ENCODE measurements at regions not wholly inside any gene's neighbourhood (a gene's known extent, or its start where the extent isn't known, plus 50 kb on each side); places are given as distances from the start of the nearest gene placed in this dataset.

- Histone ChIP-seq H4K5ac (ENCODE audit: low read depth, low read length) (no peak overlapping the region), H3K9ac (ENCODE audit: low read depth, low read length) (no peak overlapping the region), H3K4me3 (ENCODE audit: insufficient read depth, low read depth, low read length) (no peak overlapping the region), H2BK5ac (ENCODE audit: low read depth, low read length, poor library complexity, severe bottlenecking) (no peak overlapping the region), H2BK120ac (ENCODE audit: low read depth, low read length) (no peak overlapping the region), H3K79me1 (ENCODE audit: low read depth in 1 of 2, low read length in 2 of 2) (no peaks in the 10 kb centered on the region), H2BK20ac (ENCODE audit: low read depth, low read length) (no peak overlapping the region), H2AK9ac (replicated peaks; ENCODE audit: low read depth, low read length, poor library complexity) (no peak overlapping the region), H2AK5ac (ENCODE audit: low read depth, low read length) (no peak overlapping the region), H3K56ac (ENCODE audit: extremely low read depth, insufficient read depth, low read length) (no peak overlapping the region), H3K9me1 (ENCODE audit: insufficient read depth, low read length) (0 out of 2 replicates have a peak, but pooled peaks cover 2% of the 10 kb centered on the region), H3K4me2 (ENCODE audit: low read depth, low read length) (no peak overlapping the region), H3K18ac (ENCODE audit: low read depth, low read length) (no peak overlapping the region), H3K27ac (ENCODE audit: insufficient read depth, low read length) (no peak overlapping the region), H3K23ac (ENCODE audit: low read depth, low read length) (no peak overlapping the region), H2BK15ac (ENCODE audit: low read depth, low read length) (no peak overlapping the region), H3K4me1 (ENCODE audit: control insufficient read depth, insufficient read depth, low read length) (no peaks in the 10 kb centered on the region), H3K36me3 (ENCODE audit: control insufficient read depth, insufficient read depth, low read length) (no peaks in the 10 kb centered on the region), H3K14ac (replicated peaks; ENCODE audit: low read depth, low read length) (no peak overlapping the region), H3K27me3 (ENCODE audit: control insufficient read depth, insufficient read depth, low read length) (peaks cover 10% of the 10 kb centered on the region), H3K9me3 (ENCODE audit: control insufficient read depth, insufficient read depth, low read length) (no peaks in the 10 kb centered on the region), H2AFZ (replicated peaks; ENCODE audit: low read length, poor library complexity) (no peak overlapping the region), H4K8ac (ENCODE audit: low read depth in 2 of 2, low read length in 2 of 2) (no peak overlapping the region), H4K20me1 (ENCODE audit: insufficient read depth, low read length) (no peaks in the 10 kb centered on the region), H4K91ac (ENCODE audit: insufficient read depth, low read depth, low read length) (no peak overlapping the region), H3K4ac (ENCODE audit: low read depth, low read length) (no peak overlapping the region)
- CTCF ChIA-PET = interaction anchor here (0.5 kb wide), 1 partner anchor 222 kb away, joined by 3 read pairs; no protein-coding TSS in a partner anchor
- WGBS, 2 experiments (ENCODE audit: extremely low coverage in 2 of 2, insufficient read length in 1 of 2) = no CpG with 5 or more reads among the region's 6 CpGs
- no peak for TF ChIP-seq RFX5 (IDR thresholded peaks at IDR 0.05; ENCODE audit: low read depth, low read length)
- TF ChIP-seq BHLHE40 (IDR thresholded peaks at IDR 0.05; ENCODE audit: low read depth, low read length) = no peak
- no peak for TF ChIP-seq MAZ (IDR thresholded peaks at IDR 0.05; ENCODE audit: borderline replicate concordance, low read depth, low read length)
- POLR2A ChIA-PET (ENCODE audit: unreplicated experiment) = no interaction called here
- ATAC-seq (ENCODE audit: low read depth) (no peak), DNase-seq (no peak)
- dilution Hi-C loops (cut with HindIII; ENCODE audit: low sequenced_read_pairs, unreplicated experiment) (no loop called here), in situ Hi-C loops (cut with MboI; ENCODE audit: low sequenced_read_pairs) (no loop called here), intact Hi-C loops (cut with micrococcal nuclease) (no loop called here)
- no TSS peak for BruUV-seq (replicated peaks)
These were observed 160.2 kb upstream of the KLF3 start for GRCh38 chr4:38503689-38504395.

Measured in IMR-90 (cell line).